GM18867 (cell line): ENCODE measurements at regions not wholly inside any gene's neighbourhood (a gene's known extent, or its start where the extent isn't known, plus 50 kb on each side); places are given as distances from the start of the nearest gene placed in this dataset.

ENCODE experiments used
- ATAC-seq: cut with Tn5 transposase; IDR thresholded peaks from one replicate; pipeline ENCODE4 v1.9.1; 2021; ENCODE audit warnings: mild to moderate bottlenecking, moderate library complexity; ENCODE audit not compliant: unreplicated experiment

DNA sequence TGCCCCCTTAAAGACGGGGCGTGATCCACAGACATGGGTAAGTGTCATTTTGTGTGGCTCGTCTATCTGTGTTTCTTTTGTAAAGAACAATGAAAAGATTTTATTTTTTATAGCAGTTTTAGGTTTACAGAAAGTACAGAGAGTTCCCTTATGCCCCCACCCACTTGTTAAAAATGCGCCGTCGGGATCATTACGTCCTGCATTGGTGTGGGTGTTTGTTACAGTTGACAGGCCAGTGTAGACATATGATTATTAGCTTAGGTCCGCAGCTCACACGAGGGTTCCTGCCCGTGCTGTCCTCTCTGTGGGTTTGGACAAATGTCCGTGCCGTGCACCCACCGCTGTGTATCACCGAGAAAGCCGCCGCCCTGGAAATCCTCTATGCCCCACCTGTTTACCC is 50.5 kb downstream of the RGS12 start:
- no peak for ATAC-seq

DNA sequence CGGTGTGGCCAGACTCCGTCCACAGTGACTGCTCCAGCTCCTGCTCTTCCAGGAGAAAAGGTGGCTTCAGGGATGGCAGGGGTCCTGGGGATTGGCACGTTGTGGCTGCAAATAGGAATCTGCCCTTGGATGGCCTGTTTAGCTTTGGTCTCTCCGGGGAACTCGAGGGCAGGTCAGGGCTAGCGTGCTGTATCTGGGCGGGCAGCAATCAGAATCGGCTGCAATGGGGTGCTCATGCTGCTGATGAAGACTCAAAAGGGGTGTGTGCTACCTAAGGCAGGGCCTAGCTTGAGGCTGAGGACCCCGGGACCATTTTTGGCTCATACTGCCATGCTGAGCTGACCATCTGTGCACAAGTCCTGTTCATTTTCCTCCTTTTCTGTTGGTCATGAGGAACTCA is 51.3 kb downstream of the RGS12 start:
- no peak for ATAC-seq

DNA sequence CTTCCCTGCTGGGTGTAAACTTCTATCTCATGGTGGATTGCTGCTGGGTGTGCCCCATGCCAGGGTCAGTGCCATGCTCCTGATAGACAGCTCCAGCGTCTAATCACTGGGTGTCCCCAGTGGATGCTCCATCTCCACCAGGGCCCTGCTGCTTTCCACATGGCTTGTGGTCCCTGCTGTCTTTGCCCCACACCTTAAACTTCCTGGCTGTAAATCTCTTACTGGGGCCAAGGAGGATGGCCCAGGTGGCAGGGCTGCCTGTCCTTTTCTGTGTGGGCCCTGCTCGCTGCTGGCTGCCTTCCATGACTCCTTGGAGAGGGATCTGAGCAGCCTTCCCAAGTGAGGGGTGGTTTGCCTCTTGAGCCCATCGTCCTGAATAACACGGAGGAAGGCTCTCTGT is 51.8 kb downstream of the RGS12 start:
- ATAC-seq: no peak

DNA sequence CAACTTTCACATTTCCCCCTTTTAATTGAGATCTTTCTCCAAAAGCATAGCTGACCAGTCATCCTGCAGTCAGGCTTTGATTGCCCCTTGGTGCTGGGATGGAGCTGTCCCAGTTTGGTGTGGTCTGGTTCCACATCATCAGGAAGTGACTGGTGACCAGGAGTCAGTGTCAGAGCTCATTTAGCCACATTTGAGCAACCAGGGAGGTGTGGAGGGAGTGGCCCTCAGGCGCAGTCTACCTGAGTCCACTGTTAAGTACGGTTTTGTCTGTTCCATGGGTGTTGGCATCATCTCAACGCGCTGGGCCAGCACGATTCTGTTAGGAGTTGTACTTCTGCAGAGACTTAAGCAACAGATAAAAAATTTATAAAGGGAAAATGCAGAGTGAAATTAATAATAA is 52.6 kb downstream of the RGS12 start:
- ATAC-seq: no peak

DNA sequence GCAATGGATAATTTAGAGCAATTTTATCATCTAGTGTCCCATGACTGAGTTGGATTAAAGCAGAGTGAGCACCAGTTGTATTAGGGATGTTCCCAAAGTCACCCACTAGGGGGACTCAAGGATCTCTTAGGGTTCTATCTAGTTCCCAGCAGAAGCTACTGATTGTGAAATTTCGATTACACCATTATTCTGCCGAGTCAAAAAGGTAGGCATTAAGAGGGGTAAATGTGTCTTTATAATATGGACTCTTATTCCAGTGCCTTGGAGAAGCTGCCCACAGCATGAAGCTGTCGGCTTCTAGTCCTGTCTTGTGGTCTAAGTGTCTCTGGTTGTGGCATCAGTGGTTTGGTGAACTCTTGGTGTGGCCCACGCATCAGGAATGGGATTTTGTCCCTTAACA is 53.3 kb downstream of the RGS12 start:
- peak; percentile 44 for ATAC-seq

- no peak for ATAC-seq
Measured at GRCh38 chr4:3347871-3348270, 55.0 kb downstream of the RGS12 start.

DNA sequence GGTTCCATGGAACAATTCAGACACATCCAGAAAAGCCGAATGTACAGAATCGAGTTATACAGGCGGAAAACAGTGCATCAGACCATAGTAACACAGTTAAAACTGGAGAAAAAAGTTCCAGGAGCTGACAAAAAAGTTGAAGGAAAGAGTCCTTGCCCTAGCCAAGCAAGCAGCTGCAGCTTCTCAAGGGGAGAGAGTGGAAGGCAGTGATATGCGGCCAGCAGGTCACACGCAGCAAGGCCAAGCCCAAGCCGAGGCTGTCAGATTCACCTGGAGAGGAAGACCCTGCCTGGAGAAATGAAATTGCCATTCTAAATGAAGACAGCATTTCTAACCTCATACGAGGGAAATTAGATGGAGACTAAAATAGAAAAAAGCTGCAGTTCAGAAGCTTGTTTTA is 55.8 kb downstream of the RGS12 start:
- ATAC-seq: no peak

DNA sequence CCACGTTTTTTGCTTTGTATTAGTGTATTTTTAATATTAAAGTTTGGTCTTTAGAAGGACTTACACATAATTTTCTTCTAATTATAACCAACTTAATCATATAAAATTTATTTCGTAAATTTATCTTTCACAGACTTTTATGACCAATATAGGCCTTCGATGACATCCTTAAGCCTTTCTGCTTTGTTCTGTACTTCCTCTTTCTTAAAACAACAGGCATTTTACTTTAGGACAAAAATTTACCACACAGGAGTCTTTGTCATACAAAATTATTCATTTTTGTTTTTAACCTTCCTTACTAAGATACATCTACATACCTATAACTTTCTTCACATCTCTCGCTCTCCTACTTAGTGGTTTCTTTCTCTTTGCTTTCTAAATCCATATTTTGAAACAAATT is 56.3 kb downstream of the RGS12 start:
- ATAC-seq: no peak

DNA sequence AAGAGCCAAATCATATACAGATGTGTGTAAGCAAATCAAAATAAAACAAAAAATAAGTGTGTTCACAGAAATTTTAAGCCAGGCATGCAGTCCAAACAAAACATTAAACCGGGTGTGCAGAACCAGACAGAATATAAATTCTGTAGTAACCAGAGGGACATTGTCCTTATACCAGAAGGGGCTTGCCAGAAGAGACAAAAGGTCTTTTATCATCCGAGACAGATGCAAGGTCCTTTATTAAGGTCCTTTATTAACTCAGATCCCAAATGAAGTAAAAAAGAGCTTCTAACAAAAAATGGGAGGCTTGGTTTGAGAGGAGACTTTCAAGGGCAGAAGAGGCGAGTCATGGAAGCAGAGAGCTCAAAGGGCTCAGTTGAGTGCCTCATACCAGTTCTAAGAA is 59.2 kb downstream of the RGS12 start:
- no peak for ATAC-seq

DNA sequence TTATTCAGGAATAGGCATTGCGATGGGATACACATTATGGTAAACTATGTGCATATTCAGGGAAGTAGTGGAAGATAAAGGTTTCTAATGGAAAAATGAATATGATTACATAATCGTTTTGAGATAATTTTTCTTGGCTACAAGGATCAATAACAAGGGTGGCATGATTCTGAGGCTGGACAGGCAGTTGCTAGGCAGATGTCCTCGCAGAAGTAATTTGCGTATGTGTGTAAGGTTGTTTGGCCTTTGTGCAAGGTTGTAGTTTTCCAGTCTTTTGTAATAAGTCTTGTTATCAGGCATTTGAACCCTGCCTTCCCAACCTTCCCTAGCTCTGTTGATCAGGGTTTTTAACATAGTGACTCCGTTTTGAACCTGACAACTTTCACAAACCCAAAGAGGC is 59.7 kb downstream of the RGS12 start:
- no peak for ATAC-seq

GRCh38 chr4:3352941-3353594 is 60.2 kb downstream of the RGS12 start:
- ATAC-seq: no peak

- ATAC-seq: no peak
Measured at GRCh38 chr4:3353752-3354454, 61.1 kb downstream of the RGS12 start.

DNA sequence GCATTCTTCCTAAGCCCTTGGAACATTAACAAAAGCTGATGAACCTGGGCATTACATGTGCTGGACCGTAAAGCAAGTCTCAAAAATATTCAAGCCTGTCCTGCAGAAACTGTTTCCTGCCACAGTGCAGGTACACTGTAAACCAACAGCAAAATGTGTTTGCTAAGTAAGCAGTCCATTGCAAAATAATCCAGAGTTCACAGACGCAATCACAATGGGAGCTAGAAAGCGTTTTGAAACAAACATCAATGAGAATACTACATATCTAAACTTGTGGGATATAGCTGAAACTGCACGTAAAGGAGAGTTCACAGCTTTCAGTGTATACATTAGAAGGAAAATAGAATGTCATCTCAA is 61.6 kb downstream of the RGS12 start:
- no peak for ATAC-seq

GRCh38 chr4:3355266-3355748 is 62.5 kb downstream of the RGS12 start:
- peak; percentile 87 for ATAC-seq

DNA sequence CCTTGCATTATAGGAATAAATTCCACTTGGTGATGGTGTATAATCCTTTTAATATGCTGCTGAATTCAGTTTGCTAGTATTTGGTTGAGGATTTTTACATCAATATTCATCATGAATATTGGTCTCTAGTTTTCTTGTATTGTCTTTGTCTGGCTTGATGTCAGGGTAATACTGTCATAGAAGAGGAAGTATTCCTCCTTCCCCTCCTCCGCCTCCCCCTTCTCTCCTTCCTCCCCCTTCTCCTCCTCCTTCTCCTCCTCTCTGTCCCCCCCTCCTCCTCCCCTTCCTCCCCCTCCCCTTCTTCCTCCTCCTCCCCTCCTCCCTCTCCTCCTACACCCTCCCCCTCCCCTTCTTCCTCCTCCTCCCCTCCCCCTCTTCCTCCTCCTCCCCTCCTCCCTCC is 65.8 kb downstream of the RGS12 start:
- no peak for ATAC-seq

GRCh38 chr4:3360777-3361176 is 68.0 kb downstream of the RGS12 start:
- no peak for ATAC-seq

DNA sequence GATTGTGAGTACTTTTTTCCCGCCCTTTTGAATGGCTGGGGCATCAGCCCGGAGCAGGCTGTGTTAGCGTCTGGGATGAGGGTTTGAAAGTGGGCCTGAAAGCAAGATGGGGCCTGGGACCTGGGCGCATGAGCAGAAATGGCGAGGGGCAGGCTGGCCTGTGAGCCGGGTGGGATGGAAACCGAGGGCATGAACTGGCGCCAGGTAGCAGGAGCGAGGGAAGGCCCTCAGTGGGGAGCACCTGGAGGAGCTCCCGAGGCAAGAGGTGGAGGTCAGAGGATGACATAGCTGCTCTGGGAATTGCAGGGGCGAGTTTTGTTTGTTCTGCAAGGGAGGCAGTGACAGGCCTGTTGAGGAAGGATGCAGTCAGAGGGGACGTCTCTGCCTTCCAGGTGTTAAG is 68.6 kb downstream of the RGS12 start:
- no peak for ATAC-seq

DNA sequence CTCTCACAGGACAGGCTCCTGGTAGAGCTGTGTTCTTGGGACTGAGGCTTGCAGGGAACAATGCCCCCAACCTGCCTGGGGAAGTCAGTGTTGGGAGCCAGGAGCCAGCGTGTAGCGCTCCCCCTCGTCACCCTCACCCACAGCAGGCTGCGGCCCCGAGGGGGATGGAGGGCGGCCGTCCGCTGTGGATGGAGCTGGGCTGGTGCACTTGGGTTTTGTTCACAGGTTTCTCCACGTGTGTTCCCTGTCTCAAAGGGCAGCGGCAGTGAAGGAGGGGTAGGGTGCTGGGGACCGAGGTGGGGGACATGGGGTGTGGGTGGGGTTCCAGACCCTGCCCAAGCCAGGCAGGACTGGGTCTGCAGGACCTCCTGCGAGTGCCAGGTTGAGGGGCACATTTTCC is 69.1 kb downstream of the RGS12 start:
- ATAC-seq: no peak

GRCh38 chr4:3362431-3363287 is 69.8 kb downstream of the RGS12 start:
- no peak for ATAC-seq

- no peak for ATAC-seq
Measured at GRCh38 chr4:3363411-3364141, 70.8 kb downstream of the RGS12 start.

GRCh38 chr4:3364199-3364598 is 71.4 kb downstream of the RGS12 start:
- ATAC-seq: no peak
